Stimulated activated CD8-positive, alpha-beta memory T cell treated with anti-CD3 and anti-CD28 coated beads, Interleukin-7, amount 100 ng/mL, for 4 hours (primary cell): ENCODE measurements at regions not wholly inside any gene's neighbourhood (a gene's known extent, or its start where the extent isn't known, plus 50 kb on each side); places are given as distances from the start of the nearest gene placed in this dataset.

Source experiments
- DNase-seq, 2 donors: peaks; one replicate each; pipeline ENCODE4 v3.0.0-alpha.2; 2020; ENCODE audit warnings: low read depth in 2 of 2

DNA sequence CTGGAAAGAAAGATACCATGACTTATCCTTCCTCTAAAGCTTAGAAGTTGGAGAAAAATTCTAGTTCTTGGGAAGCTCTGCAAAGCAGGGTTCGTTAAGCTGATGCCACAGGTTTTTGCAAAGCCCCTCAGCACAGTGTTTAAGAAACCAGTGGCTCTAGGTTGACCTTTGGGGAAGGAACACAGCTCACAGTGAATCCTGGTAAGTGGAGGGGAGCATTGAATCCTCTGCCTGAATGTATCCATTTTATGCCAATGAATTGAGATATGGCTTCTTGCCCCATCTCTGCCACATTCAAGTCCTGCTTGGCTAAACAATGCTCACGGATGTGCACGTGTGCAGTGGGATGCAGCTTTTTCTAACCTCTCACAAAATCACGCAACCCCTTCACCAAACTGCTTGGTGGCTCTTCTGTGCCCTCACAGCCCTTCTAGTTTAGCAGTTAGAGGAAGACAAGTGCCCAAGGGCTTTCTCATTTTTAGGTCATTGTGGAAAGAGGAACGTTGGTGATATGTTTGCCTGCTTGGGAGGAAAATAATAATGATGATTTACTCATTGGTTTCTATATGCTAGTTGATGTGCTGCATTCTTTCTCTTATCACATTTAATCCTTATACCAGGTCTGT lies 111.3 kb downstream of the DAD1 start:
- no peak for DNase-seq

DNA sequence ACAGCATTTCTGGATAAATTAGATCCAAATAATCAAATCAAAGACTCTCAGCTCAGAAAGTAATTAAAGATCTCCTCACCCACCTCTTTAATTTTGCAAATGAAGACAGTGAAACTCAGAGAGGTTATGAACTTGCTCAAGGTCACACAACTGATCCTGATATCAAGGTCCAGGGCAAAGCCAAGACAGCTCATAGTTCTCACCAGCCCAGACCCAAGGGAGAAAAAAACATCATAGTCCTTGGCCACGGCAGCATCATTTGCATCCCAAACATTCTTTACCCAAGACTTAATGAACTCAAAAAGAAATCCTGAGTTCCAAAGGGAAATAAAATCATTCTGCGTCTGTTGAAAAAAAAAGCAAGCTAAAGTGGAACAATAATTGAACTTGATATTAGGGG lies 112.1 kb downstream of the DAD1 start:
- DNase-seq = no peak

DNA sequence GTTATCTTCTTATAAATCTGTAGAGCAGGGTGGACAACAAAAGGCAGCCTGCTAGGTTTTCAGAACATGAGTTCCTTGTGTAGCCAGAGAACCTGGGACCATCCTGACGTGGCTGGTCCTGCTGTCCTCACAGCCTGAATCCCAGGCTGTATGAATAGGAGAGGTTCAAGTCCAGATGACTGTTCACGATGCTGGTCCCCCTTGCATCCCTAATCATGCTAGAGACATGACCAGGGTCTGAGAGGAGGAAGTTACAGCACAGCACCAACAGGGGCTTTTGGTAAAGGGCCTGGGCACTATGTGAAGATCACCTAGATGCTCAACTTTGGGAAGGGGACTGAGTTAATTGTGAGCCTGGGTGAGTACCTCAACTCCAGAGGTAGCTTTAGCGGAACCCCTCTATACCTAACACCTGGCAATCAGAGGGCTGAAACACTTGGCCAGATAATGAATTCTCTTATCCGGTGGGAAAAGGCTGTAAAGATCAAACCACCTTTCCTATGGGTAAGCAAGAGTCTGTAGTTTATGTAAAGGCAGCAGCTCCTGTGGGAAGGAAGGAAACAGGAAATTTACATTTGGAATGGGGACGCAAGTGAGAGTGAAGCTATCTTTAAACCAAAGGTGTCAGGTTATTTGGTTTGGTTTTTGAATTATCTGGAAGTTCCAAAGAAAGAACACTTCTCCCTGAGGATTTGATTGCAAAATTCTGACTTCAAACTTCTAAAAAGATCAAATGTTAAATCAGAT lies 112.8 kb downstream of the DAD1 start:
- no peak for DNase-seq

DNA sequence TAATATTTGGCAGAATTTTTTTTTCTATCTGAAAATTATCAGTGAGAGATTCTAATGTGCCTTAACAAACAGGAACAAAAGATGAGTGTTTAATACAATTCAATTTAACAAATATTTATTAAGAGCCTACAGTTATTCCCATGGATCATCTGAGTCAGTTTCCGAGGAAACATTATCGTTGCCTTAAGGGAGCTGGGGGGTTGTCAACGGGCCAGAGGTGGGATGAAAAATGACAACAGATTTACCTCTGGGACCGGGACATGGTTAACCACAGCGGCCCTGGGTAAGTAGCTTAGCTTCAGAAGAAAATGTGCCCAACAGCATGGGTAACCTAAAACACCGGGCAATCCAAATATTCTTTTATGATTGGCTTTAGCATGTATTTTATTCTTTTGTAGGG lies 113.6 kb downstream of the DAD1 start:
- no peak for DNase-seq

DNA sequence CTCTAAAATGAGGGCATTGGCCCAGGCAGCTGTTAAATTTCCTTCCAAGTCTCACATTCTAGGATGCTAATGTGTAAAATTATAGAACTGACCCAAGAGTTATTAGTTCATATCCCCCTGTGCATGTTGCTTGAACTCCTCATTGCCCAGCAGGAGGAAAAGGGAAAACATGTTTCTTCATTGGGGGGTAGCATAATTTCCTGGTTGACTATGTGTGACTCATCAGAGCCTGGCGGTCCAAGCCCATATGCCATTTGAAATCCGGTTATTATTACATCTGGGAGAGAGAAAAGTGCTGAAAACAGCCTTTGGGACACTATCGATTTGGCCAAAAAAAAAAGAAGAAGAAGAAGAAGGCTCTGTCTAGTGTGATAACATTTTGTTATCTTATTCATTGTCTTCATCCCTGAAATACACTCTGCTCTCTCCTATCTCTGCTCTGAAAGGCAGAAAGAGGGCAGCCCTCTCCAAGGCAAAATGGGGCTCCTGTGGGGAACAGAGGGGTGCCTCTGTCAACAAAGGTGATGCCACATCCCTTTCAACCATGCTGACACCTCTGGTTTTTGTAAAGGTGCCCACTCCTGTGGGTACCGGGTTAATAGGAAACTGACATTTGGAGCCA lies 114.2 kb downstream of the DAD1 start:
- no peak for DNase-seq

DNA sequence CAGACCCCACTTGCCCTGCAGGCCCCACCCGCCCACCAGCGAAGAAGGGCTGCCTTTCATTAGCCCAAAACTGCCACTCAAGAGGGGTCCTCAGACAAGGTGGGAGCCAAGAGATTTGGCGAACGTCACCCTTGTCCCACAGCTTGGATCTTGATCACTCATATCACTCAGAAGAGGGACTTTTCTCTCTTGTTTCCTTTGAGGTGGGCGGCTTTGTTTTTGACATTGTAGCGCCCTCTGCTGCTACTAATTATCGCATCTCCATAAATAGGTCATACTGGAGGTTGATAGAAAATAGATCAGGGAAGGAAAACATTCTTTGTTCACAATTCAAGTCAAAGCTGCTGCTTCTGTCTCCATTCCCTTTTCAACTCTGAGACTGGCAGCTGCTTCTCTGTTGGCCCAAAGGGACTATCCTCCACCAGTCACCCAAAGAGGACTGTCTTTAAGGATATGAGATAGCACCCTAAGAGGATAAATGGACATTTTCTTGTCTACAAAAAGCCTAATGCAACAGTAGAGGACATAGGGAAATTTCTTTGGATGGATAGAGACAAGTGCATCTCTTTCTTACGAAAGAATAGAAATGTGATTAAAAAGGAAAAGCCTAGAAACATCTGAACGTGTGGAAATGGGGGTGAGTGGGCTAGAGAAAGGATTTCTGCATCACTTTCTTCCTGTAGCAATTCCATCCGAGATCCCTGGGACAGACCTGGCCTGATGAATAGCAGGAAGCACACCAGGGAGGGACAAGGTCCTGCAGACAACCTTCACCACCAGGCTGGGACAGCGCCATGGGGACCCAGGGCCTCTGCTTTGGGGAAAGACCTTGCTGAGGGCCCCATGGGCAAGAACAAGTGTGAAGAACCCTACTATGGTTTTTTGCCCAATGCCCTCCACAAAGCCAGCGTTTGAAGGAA lies 115.8 kb downstream of the DAD1 start:
- no peak for DNase-seq

DNA sequence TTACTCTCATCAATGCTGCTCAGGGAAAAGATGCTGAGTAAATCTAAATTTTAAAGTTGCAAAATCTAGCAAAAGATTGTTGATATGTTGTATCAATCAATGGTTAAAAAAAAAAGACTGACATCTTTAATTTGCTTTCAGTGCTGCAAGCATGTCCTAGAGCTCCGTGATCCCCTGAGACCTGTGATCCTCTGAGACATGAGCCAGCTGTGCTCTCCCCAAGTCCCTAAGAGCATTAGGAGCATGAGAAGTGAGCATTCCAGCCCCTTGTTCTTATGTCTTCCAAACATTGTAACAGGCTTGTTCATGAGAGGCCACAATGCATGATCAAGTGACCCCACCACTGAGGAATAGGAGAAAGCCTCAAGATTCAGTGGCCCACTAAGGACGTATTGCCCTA lies 116.6 kb downstream of the DAD1 start:
- DNase-seq = no peak

DNA sequence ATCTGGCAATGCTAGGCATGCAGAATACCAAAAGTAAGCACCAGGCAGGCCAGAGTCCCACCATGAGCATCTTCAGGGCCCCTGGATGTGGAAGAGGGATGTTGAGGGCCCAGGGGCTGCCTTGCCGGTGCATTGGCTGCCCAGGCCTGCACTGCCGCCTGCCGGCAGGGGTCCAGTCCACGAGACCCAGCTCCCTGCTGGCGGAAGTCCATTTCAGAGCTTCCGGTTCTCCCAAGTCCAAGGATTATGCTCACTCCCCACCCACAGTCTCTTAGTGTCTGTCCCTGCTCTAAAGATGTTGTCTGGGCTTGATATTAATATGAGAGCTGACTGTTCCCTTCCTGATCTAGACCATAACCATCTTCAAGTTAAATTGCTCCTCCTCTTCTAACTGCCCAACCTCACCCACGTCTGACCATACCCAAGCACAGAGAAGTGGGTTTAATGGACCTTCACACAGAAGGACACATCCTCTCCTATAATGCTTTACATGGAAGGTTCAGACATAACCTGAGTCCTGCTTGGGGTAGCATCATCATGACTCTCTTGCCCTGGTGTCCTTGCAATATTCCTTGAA lies 117.4 kb downstream of the DAD1 start:
- DNase-seq = no peak

DNA sequence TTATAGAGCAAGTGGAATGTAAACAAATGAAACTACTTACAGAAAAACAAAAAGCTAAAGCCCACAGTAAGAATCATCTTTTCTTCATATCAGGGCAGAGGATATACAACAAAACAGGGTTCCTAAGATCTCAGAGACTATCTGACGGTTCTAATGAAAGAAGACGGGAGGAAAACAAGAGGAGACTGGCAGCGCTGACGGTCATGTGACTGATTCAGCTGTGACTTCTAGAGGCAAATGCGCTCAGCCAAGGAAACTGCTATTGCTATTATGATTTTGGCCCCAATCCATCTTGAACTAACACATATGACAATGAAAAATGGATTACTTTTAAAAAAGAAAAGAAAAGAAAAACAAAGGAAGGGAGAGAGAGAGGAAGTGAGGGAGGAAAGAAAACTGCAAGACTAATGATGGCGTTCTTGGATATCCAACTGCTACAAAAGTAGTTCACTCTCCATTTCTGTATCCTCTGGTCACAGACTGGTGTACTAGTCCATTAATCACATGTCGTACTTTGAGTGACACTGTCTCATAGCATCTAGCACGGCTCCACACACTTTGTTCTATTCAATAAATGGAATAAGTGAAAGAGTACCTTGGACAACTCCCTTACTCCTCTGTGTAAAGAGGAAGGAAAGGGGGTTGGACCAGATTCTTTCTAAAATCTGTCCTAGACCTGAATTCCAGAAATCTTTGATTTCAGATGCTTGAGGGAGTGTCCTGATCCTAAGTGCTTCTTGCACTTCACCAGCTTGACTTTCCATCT lies 119.3 kb downstream of the DAD1 start:
- DNase-seq = no peak

DNA sequence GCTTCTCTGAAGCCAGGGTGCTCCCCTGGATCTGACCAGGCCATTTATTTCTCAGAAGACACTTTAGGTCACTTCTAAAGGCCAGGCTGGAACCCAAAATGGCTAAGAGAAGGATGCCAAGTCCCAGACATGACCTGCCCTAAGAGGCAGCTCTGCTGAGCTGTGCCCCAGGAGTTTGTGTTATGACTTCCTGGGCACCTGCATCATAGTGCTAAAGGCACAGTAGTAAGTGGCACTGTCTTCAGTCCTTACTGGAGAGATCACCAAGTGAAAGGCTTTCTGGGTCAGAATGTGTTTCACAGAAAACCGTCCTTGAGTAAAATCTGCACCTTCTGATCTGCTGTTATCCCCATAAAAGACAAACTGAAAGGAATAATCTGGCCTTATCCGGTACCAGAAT lies 120.2 kb downstream of the DAD1 start:
- DNase-seq = no peak

DNA sequence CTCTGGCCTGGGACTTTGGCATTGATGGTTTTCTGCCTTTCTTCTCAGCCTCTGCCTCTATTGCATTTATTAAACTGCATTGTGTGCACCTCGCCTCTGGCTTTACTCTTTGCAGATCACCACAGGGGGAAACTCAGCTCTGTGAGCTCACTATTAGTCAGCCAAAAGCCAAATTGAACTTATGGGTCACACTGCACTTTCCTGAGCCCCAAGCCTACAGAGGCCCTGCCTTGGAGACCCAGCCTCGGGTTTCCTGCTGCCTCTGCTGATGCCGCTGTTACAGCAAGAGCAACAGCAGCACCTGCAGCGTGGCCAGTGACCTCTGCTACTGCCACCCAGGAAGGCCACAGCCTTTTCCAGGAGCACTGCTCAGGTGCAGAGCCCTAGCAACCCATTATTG lies 122.5 kb downstream of the DAD1 start:
- no peak for DNase-seq

DNA sequence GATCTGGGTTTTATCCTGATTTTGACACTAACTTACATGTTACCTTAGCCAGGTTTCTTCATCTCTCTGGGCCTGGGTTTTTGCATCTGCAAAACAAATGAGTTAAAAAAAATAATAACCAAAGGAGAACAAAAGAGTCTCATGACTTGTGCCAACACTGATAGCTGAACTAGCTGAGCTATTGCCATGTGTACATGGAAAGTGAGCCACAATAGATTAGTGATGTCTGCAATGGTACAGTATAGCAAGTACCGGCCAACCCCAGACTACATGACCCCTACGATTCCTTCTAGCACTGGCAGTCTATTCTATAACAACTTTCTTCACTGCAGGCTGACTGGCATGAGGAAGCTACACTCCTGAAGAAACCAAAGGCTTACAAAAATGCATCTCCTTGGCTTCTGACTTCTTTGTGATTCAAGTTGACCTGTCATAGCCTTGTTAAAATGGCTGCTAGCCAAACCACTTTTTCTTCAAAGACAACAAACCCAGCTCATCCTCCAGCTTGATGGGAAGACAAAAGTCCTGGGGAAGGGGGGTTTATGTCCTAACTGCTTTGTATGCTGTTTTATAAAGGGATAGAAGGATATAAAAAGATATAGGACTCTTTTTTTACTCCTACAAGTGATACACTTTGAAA lies 123.7 kb downstream of the DAD1 start:
- DNase-seq = no peak

DNA sequence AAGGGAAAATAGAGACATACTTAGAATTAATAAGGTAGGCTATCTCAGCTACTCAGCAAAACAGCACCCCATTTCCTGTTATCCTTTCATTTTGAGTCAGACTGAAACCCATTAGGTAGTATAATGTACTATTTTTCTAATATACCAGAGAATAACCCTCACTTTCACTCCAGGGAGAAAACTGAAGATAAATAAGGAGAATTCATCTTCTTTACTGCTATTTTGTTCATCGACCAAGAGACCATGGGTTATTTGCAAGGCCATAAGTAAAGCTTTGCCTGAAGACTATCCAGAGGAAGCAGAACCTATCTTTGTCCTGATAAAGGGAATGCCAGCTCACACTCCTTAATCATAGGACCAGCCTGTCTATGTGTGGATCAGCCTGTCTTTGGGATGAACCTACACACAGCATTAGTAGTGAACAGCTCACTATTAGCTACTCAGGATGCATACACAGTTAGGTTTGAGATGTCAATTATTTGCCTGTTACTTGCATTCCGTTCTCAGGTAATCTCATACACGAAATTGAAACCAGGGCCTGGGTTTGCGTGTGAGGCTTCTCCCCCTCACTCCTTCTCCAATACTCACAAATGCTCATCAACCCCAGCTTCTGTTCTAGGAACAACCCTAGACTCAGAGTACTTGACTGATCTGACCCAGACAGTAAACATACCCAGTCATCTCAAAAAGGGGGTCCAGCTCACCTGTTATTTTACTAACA lies 124.4 kb downstream of the DAD1 start:
- no peak for DNase-seq

DNA sequence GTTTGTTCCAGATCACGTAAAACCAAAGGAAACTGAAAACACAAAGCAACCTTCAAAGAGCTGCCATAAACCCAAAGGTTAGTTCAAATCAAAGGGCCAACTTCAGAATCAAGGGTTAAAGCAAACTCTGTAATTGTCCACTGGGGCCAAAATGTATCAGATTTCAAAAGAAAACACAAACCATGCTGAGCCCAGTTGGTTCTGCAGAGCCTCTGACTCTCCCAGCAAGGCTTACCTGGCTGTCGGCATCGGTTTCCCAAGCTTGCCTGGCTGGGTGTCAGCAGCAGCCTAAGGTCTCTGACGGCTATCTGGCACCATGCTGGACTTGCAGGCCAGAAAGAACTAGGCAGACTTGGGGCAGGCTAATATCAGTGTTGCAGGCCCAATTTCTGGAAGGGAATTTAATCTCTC lies 125.3 kb downstream of the DAD1 start:
- DNase-seq = no peak

DNA sequence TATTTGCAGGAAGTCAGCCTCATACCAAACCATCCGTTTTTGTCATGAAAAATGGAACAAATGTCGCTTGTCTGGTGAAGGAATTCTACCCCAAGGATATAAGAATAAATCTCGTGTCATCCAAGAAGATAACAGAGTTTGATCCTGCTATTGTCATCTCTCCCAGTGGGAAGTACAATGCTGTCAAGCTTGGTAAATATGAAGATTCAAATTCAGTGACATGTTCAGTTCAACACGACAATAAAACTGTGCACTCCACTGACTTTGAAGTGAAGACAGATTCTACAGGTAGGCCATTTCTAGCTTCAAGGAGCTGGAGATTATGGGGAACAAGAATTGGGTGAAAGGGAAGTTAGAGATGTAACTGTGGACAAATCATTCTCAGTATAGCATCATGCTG lies 126.1 kb downstream of the DAD1 start:
- no peak for DNase-seq

DNA sequence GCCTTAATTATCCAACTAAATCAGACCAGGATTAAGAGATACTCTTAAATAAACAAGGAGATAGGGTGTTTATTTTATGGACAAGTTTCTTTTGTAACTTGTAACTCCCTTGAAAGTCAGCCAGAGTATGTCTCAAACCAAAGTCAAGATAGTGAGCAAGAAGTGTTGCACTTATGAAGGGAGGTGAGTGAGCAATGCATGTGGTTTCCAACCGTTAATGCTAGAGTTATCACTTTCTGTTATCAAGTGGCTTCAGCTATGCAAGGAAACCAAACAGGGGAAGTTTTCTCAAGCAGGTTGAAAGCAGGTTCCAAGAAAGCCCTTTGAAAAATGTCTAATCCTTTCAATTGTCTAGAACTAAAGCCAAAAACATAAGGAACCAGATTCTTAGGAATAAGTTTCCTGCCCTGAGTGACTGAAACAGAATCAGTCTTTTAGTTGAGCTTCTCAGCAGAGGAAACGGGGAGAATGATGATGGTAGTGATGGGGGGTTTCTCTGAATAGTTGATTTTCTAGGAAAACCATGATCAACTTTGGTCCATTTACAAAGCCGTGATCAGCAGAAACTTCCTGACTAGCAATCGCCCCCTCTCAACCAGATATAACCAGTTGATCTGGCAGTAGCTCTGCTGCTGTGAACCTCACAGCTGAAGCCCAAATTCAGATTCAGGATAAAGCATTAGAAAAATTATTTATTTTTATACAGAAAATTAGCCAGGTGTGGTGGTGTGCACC lies 128.4 kb downstream of the DAD1 start:
- no peak for DNase-seq

DNA sequence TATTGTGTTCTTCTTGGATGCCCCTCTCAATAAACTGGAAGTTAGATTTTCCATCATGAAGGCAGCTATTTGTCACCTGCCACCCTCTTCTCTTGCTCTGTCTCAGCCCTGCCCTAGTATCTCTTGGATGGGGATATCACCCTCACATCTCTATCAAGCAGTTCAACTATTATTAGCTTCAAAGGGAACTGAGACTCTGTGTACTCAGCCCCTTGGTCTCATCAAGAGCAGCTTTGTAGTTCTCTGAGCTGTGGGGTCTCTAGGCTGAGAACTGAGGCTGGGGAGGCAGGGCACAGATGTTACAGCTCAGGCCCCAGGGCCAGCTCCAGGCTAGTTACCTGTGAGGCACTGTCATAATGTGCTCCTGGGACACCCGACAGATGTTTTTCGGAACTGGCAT lies 130.3 kb downstream of the DAD1 start:
- no peak for DNase-seq

DNA sequence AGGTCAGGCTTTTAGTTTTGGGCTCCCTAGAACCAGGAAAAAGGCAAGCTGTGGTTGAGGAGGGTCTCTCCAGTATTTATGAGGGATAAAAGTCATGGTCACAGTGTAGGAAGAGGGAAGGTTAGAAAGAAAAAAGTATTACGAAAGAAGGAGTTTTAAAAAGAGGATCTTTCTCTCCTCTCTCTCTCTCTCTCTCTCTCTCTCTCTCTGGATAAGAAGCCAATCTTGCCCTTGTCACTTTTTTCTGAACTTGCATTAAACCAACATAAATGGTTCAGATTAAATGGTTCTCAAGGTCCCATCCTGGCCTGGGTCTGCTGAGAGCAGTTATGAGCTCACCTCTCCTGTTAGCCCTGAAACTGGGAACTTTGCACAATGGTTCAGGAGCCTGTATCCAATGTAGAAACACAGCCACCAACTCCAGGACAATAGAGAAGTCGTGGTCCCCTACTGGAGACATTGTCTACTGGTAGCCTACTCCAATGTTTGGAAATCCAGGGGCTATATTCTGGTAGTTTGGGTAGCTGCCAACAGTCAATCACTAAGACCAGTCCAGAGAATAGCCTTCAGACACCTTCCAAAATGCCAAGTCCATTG lies 131.9 kb downstream of the DAD1 start:
- DNase-seq = no peak

DNA sequence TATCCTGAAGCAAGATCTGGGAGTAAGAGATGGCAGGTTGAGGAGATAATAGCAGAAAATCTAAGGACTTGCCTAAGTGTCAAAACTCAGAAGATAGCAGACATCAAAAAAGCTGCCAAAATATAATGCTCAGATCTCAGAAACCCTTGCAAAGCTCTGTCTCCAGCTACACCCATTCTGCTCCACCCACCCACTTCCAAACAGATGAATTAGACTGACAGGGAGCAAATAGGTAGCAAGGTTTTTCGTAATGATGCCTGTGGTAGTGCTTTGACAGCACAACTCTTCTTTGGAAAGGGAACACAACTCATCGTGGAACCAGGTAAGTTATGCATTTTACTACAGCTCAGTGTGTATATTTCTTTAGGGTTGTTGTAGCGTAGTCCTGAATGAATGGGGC lies 132.6 kb downstream of the DAD1 start:
- DNase-seq = no peak
